H1 (cell line): ENCODE measurements at regions not wholly inside any gene's neighbourhood (a gene's known extent, or its start where the extent isn't known, plus 50 kb on each side); places are given as distances from the start of the nearest gene placed in this dataset.

ENCODE experiments used
- CTCF ChIA-PET: fragments of 300-600 bp; sonication (Branson Sonifier 250); formaldehyde crosslinking; loops from one replicate; lab custom pipeline; 2021; ENCODE audit not compliant: partially characterized antibody; lab: Charles Lee
- POLR2A ChIA-PET: fragments of 300-600 bp; sonication (Branson Sonifier 250); formaldehyde crosslinking; loops from one replicate; lab custom pipeline; 2021; ENCODE audit warnings: inconsistent platforms; ENCODE audit not compliant: partially characterized antibody; lab: Charles Lee
- DNase-seq, 2 experiments: peaks; one replicate each; pipeline versions ENCODE4 v3.0.0 to v3.0.0-alpha.2; 2010 to 2022; ENCODE audit warnings: low spot score in 2 of 2, low read depth in 1 of 2, mixed read lengths in 1 of 2
- FAIRE-seq: peaks from 2 replicates; lab custom pipeline; 2011; peaks lifted over from hg19 to GRCh38; lab: Jason Lieb, UNC
- H2AFZ ChIP-seq: 2 replicates; pipeline ENCODE4 v1.8.1; 2012; ENCODE audit warnings: low read length, inconsistent platforms
- H2AK5ac ChIP-seq: 2 replicates; pipeline ENCODE4 v1.6.1; 2013; ENCODE audit warnings: low read depth, low read length
- H2BK120ac ChIP-seq: replicated peaks from 2 replicates; pipeline ENCODE3; 2013; ENCODE audit warnings: low read depth, low read length, inconsistent platforms
- H2BK12ac ChIP-seq: 2 replicates; pipeline ENCODE4 v1.6.1; 2013; ENCODE audit warnings: low read depth, low read length
- H2BK15ac ChIP-seq: 2 replicates; pipeline ENCODE4 v1.6.1; 2013; ENCODE audit warnings: low read length
- H2BK20ac ChIP-seq: 2 replicates; pipeline ENCODE4 v1.6.1; 2013; ENCODE audit warnings: low read length
- H2BK5ac ChIP-seq: 2 replicates; pipeline ENCODE4 v1.6.1; 2013; ENCODE audit warnings: low read depth, low read length
- H3K14ac ChIP-seq: 2 replicates; pipeline ENCODE4 v1.6.1; 2013; ENCODE audit warnings: inconsistent platforms; ENCODE audit not compliant: insufficient read length
- H3K18ac ChIP-seq: 2 replicates; pipeline ENCODE4 v1.6.1; 2013; ENCODE audit warnings: low read length; ENCODE audit errors: extremely low read depth
- H3K23ac ChIP-seq: 2 replicates; pipeline ENCODE4 v1.6.1; 2013; ENCODE audit warnings: inconsistent platforms; ENCODE audit not compliant: insufficient read length
- H3K23me2 ChIP-seq: 2 replicates; pipeline ENCODE4 v1.6.1; 2013; ENCODE audit warnings: low read depth, low read length
- H3K27ac ChIP-seq: 2 replicates; pipeline ENCODE4 v1.6.1; 2011; ENCODE audit warnings: low read depth, low read length, inconsistent platforms
- H3K27me3 ChIP-seq, 4 experiments: replicated peaks in 1 of 4; 1 replicate in 1 of 4; 2 replicates in 3 of 4; pipeline versions ENCODE4 v1.6.1 to v1.8.1; 2011 to 2013; ENCODE audit warnings: low read length in 3 of 4, mild to moderate bottlenecking in 3 of 4, inconsistent platforms in 2 of 4, mixed read lengths in 2 of 4, moderate library complexity in 1 of 4; ENCODE audit not compliant: control insufficient read depth in 3 of 4, insufficient read depth in 3 of 4; ENCODE audit errors: extremely low read depth in 1 of 4
- H3K36me3 ChIP-seq, 4 experiments: 2 replicates each; pipeline versions ENCODE4 v1.6.1 to v1.8.1; 2011 to 2013; ENCODE audit warnings: mild to moderate bottlenecking in 4 of 4, low read length in 3 of 4, moderate library complexity in 2 of 4, control low read depth in 1 of 4, inconsistent platforms in 1 of 4; ENCODE audit not compliant: insufficient read depth in 4 of 4, control insufficient read depth in 2 of 4
- H3K4ac ChIP-seq: replicated peaks from 2 replicates; pipeline ENCODE3; 2013; ENCODE audit warnings: low read length, low read depth, mixed read lengths, inconsistent platforms; ENCODE audit not compliant: insufficient read length
- H3K4me1 ChIP-seq, 4 experiments: replicated peaks in 1 of 4; 1 replicate in 1 of 4; 2 replicates in 3 of 4; pipeline versions ENCODE4 v1.6.1 to v1.8.1; 2011 to 2013; ENCODE audit warnings: low read length in 3 of 4, inconsistent platforms in 2 of 4, mixed read lengths in 1 of 4; ENCODE audit not compliant: insufficient read depth in 4 of 4, control insufficient read depth in 3 of 4
- H3K4me2 ChIP-seq, 2 experiments: 2 replicates each; pipeline versions ENCODE4 v1.6.1 to v1.8.1; 2011 to 2013; ENCODE audit warnings: low read depth in 2 of 2, low read length in 2 of 2, control low read depth in 1 of 2, inconsistent platforms in 1 of 2, mild to moderate bottlenecking in 1 of 2; ENCODE audit not compliant: insufficient read depth in 1 of 2
- H3K4me3 ChIP-seq, 4 experiments: fragments of 200-600, 300-600 bp in 1 of 4; sonication (generic), shearing (Covaris generic), sonication (Bioruptor Twin) in 1 of 4; 2 replicates each; pipeline versions ENCODE4 v1.5.1 to v1.8.1; 2011 to 2016; ENCODE audit warnings: low read length in 4 of 4, low read depth in 3 of 4, control low read depth in 2 of 4, inconsistent platforms in 2 of 4, mild to moderate bottlenecking in 2 of 4, mixed read lengths in 1 of 4, moderate library complexity in 1 of 4; ENCODE audit not compliant: insufficient read depth in 2 of 4; ENCODE audit errors: extremely low read depth in 1 of 4
- H3K56ac ChIP-seq: replicated peaks from 2 replicates; pipeline ENCODE3; 2013; ENCODE audit warnings: low read depth, mild to moderate bottlenecking, mixed read lengths, low read length, inconsistent platforms; ENCODE audit not compliant: insufficient read length
- H3K79me1 ChIP-seq: 2 replicates; pipeline ENCODE4 v1.6.1; 2013; ENCODE audit warnings: low read depth, low read length, control low read depth
- H3K79me2 ChIP-seq, 2 experiments: 2 replicates each; pipeline versions ENCODE4 v1.6.1 to v1.8.1; 2012 to 2013; ENCODE audit warnings: low read length in 2 of 2, mild to moderate bottlenecking in 2 of 2, inconsistent platforms in 1 of 2; ENCODE audit not compliant: insufficient read depth in 2 of 2, control insufficient read depth in 1 of 2
- H3K9ac ChIP-seq, 4 experiments: replicated peaks in 1 of 4; 1 replicate in 1 of 4; 2 replicates in 3 of 4; pipeline versions ENCODE4 v1.6.1 to v1.8.1; 2011 to 2013; ENCODE audit warnings: low read depth in 3 of 4, low read length in 3 of 4, control low read depth in 2 of 4, mild to moderate bottlenecking in 2 of 4, moderate library complexity in 2 of 4, inconsistent platforms in 1 of 4; ENCODE audit errors: extremely low read depth in 1 of 4
- H3K9me3 ChIP-seq, 2 experiments: 2 replicates each; pipeline versions ENCODE4 v1.6.1 to v1.8.1; 2012 to 2013; ENCODE audit warnings: mild to moderate bottlenecking in 2 of 2, moderate library complexity in 2 of 2, control low read depth in 1 of 2, inconsistent platforms in 1 of 2, low read depth in 1 of 2, low read length in 1 of 2, mixed read lengths in 1 of 2; ENCODE audit not compliant: insufficient read depth in 2 of 2
- H4K20me1 ChIP-seq, 2 experiments: replicated peaks in 1 of 2; 2 replicates each; pipeline versions ENCODE3 to v1.8.1; 2011 to 2013; ENCODE audit warnings: inconsistent platforms in 2 of 2, low read length in 2 of 2, mild to moderate bottlenecking in 1 of 2; ENCODE audit not compliant: insufficient read depth in 2 of 2, control insufficient read depth in 1 of 2
- H4K5ac ChIP-seq: 2 replicates; pipeline ENCODE4 v1.6.1; 2013; ENCODE audit warnings: low read length, low read depth, mixed read lengths, inconsistent platforms; ENCODE audit not compliant: insufficient read length
- H4K8ac ChIP-seq: 2 replicates; pipeline ENCODE4 v1.8.0; 2013; ENCODE audit warnings: mild to moderate bottlenecking, moderate library complexity, low read length, inconsistent platforms; ENCODE audit not compliant: insufficient read depth; ENCODE audit errors: extremely low read depth
- H4K91ac ChIP-seq: replicated peaks from 2 replicates; pipeline ENCODE3; 2013; ENCODE audit warnings: low read length, mixed read lengths, inconsistent platforms; ENCODE audit not compliant: insufficient read length
- CTBP2 ChIP-seq: IDR thresholded peaks from 2 replicates; pipeline ENCODE4 v1.7.0; 2011; ENCODE audit warnings: borderline replicate concordance, mild to moderate bottlenecking, moderate library complexity, mixed read lengths, low read length; ENCODE audit not compliant: insufficient read depth, insufficient read length
- EGR1 ChIP-seq: IDR thresholded peaks from 2 replicates; pipeline ENCODE4 v1.6.1; 2011; ENCODE audit warnings: low read depth, low read length, borderline replicate concordance
- FOSL1 ChIP-seq: IDR thresholded peaks from 2 replicates; pipeline ENCODE4 v1.6.1; 2011; ENCODE audit warnings: mild to moderate bottlenecking, low read depth, low read length, moderate library complexity; ENCODE audit not compliant: insufficient read depth
- GABPA ChIP-seq: IDR thresholded peaks from 2 replicates; pipeline ENCODE4 v1.6.1; 2011; ENCODE audit warnings: mild to moderate bottlenecking, low read length, moderate library complexity, borderline replicate concordance; ENCODE audit not compliant: insufficient read depth
- GTF2F1 ChIP-seq: IDR thresholded peaks from 2 replicates; pipeline ENCODE4 v1.6.1; 2012; ENCODE audit warnings: low read depth, low read length, improper control_type of control experiment, borderline replicate concordance
- NANOG ChIP-seq: IDR thresholded peaks from 2 replicates; pipeline ENCODE4 v1.6.1; 2011; ENCODE audit warnings: low read length, low read depth, mild to moderate bottlenecking, inconsistent platforms; ENCODE audit not compliant: insufficient read depth, poor library complexity, severe bottlenecking
- POU5F1 ChIP-seq: IDR thresholded peaks from 2 replicates; pipeline ENCODE4 v1.6.1; 2011; ENCODE audit warnings: low read depth, mild to moderate bottlenecking, low read length, moderate library complexity
- RBBP5 ChIP-seq: IDR thresholded peaks from 2 replicates; pipeline ENCODE4 v1.7.1; 2012; ENCODE audit warnings: low read depth, mild to moderate bottlenecking, inconsistent platforms, low read length, moderate library complexity, borderline replicate concordance
- RNF2 ChIP-seq: fragments of 200-900, 300-1000 bp; sonication (generic); IDR thresholded peaks from 2 replicates; pipeline ENCODE4 v1.7.1; 2016; ENCODE audit warnings: borderline replicate concordance, low read depth, mild to moderate bottlenecking, antibody characterized with exemption, low read length; ENCODE audit not compliant: poor library complexity, severe bottlenecking; ENCODE audit errors: missing control alignments
- SAP30 ChIP-seq: fragments of 300-600 bp; sonication (generic); IDR thresholded peaks from 2 replicates; pipeline ENCODE4 v1.7.1; 2012; ENCODE audit warnings: low read length, moderate library complexity, mild to moderate bottlenecking, inconsistent platforms; ENCODE audit not compliant: insufficient read depth, insufficient replicate concordance
- SIX5 ChIP-seq: IDR thresholded peaks from 2 replicates; pipeline ENCODE4 v1.6.1; 2011; ENCODE audit warnings: mild to moderate bottlenecking, low read depth, low read length
- SUZ12 ChIP-seq: fragments of 200-600 bp; sonication (generic); IDR thresholded peaks from 2 replicates; pipeline ENCODE4 v1.6.1; 2012; ENCODE audit warnings: mild to moderate bottlenecking, inconsistent platforms, low read length, moderate library complexity, mixed read lengths
- TAF7 ChIP-seq: optimal IDR thresholded peaks from 2 replicates; pipeline ENCODE3; 2011; ENCODE audit warnings: low read depth, mild to moderate bottlenecking, inconsistent platforms, low read length, moderate library complexity, borderline replicate concordance
- YY1 ChIP-seq: IDR thresholded peaks from 2 replicates; pipeline ENCODE4 v1.6.1; 2011; ENCODE audit warnings: low read depth, mild to moderate bottlenecking, low read length
- WGBS, 2 experiments: shearing (Covaris generic) in 1 of 2; methylation state at CpG; one replicate each; pipeline versions ENCODE4 v1.1.6 to v1.1.7; 2013 to 2015; ENCODE audit warnings: low lambda C conversion rate in 2 of 2, mixed read lengths in 2 of 2, inconsistent platforms in 1 of 2, low coverage in 1 of 2, missing lambda C conversion rate in 1 of 2; ENCODE audit not compliant: insufficient replicate concordance in 2 of 2, insufficient coverage in 1 of 2, insufficient read length in 1 of 2; ENCODE audit errors: extremely low coverage in 1 of 2, missing lambda C conversion rate in 1 of 2; 5-methylcytosine and 5-hydroxymethylcytosine counted together

- DNase-seq, result no peak
- ChIA-PET CTCF (interaction anchor here (2.0 kb wide), 1 partner anchor 34 kb away, joined by 4 read pairs; no protein-coding TSS in a partner anchor), POLR2A (interaction anchor here (0.6 kb wide), 1 partner anchor 883 kb away, joined by 4 read pairs; no protein-coding TSS in a partner anchor)
- no peak overlapping the region for H2BK15ac ChIP-seq
- H3K14ac ChIP-seq, result no peak overlapping the region
- H2BK20ac ChIP-seq, result no peak overlapping the region
- no peaks in the 10 kb centered on the region for H3K79me1 ChIP-seq
- H2AFZ ChIP-seq, result no peak overlapping the region
- no peak overlapping the region for H3K18ac ChIP-seq
- no peak overlapping the region for H4K8ac ChIP-seq
- H3K23ac ChIP-seq, result no peak overlapping the region
- no peak overlapping the region for H3K4me2 ChIP-seq
- no peaks in the 10 kb centered on the region for H3K36me3 ChIP-seq
- no peaks in the 10 kb centered on the region for H3K9me3 ChIP-seq
- H4K5ac ChIP-seq, result no peak overlapping the region
- H4K20me1 ChIP-seq, result no peaks in the 10 kb centered on the region
- no peaks in the 10 kb centered on the region for H3K27me3 ChIP-seq
- no peak overlapping the region for H2BK120ac ChIP-seq
- no peak overlapping the region for H2AK5ac ChIP-seq
- no peak overlapping the region for H3K27ac ChIP-seq
- no peaks in the 10 kb centered on the region for H3K79me2 ChIP-seq
- H3K9ac ChIP-seq, result no peak overlapping the region
- no peaks in the 10 kb centered on the region for H3K23me2 ChIP-seq
- H3K4me1 ChIP-seq, result no peaks in the 10 kb centered on the region
- H3K4me3 ChIP-seq, result no peak overlapping the region
- no peak overlapping the region for H3K4ac ChIP-seq
- 79% methylated on average over 2 of the region's 2 CpGs; no CpG with 5 or more reads in 1 of the 2 experiments for WGBS, 2 experiments
- no peak overlapping the region for H2BK12ac ChIP-seq
- H3K56ac ChIP-seq, result no peak overlapping the region
- H4K91ac ChIP-seq, result no peak overlapping the region
- H2BK5ac ChIP-seq, result no peak overlapping the region
- no peak for FAIRE-seq
- TF ChIP-seq RNF2, result no peak
- no peak for TF ChIP-seq YY1
- no peak for TF ChIP-seq NANOG
- TF ChIP-seq GABPA, result no peak
- TF ChIP-seq RBBP5, result no peak
- TF ChIP-seq EGR1, result no peak
- no peak for TF ChIP-seq TAF7
- TF ChIP-seq SAP30, result no peak
- TF ChIP-seq POU5F1, result no peak
- TF ChIP-seq CTBP2, result no peak
- no peak for TF ChIP-seq SUZ12
- TF ChIP-seq FOSL1, result no peak
- no peak for TF ChIP-seq SIX5
- no peak for TF ChIP-seq GTF2F1
Observed at GRCh38 chr1:213783893-213784292, 203.9 kb upstream of the PROX1 start.
